ENCODE measurements at regions not wholly inside any gene's neighbourhood (a gene's known extent, or its start where the extent isn't known, plus 50 kb on each side); places are given as distances from the start of the nearest gene placed in this dataset.

DNA sequence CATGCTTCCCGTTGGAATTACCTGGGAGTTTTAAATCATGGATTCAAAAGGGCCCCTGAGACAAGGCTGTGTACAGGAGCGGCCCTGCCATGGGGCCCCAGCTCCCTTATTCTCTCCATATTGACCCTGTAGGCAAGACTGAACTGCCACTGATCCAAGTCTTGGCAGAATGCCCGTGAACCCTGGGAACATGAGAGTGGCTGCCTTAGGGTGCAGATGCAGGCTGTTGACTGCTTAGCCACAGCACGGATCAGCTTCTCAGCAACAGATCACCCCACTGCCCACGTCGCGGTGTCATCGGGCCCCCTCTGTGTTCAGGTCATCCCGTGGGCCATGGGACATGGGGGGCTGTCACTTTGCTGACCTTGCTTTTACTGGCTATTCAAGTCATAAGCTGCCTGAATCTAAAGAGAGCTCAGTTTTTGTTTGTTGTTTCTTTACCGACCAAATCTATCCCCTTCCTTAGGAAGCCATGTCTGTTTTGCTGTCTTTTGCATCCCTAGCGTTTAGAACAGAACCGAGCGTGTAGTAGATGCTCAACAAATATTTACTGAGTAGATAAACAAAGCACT, 83.4 kb downstream of the MATN1 start:
- TF ChIP-seq TP53 (CRISPR knock-in tag; conservative IDR thresholded peaks at IDR 0.05): no peak
- TF ChIP-seq, protein P1, sequence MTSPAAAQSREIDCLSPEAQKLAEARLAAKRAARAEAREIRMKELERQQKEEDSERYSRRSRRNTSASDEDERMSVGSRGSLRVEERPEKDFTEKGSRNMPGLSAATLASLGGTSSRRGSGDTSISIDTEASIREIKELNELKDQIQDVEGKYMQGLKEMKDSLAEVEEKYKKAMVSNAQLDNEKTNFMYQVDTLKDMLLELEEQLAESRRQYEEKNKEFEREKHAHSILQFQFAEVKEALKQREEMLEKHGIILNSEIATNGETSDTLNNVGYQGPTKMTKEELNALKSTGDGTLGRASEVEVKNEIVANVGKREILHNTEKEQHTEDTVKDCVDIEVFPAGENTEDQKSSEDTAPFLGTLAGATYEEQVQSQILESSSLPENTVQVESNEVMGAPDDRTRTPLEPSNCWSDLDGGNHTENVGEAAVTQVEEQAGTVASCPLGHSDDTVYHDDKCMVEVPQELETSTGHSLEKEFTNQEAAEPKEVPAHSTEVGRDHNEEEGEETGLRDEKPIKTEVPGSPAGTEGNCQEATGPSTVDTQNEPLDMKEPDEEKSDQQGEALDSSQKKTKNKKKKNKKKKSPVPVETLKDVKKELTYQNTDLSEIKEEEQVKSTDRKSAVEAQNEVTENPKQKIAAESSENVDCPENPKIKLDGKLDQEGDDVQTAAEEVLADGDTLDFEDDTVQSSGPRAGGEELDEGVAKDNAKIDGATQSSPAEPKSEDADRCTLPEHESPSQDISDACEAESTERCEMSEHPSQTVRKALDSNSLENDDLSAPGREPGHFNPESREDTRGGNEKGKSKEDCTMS (CRISPR knock-in tag; conservative IDR thresholded peaks at IDR 0.05): no peak
- TF ChIP-seq U2AF2 (IDR thresholded peaks at IDR 0.05; ENCODE audit: low read depth, low read length): no peak
- TF ChIP-seq FOXK2 (IDR thresholded peaks at IDR 0.05): no peak
